NB4 (cell line): ENCODE measurements at regions not wholly inside any gene's neighbourhood (a gene's known extent, or its start where the extent isn't known, plus 50 kb on each side); places are given as distances from the start of the nearest gene placed in this dataset.

Source experiments
- DNase-seq: peaks from one replicate; pipeline ENCODE4 v3.0.0; 2010; ENCODE audit warnings: low read depth
- H3K4me3 ChIP-seq: one replicate; pipeline ENCODE4 v1.5.1; 2011; ENCODE audit warnings: mild to moderate bottlenecking, low read depth, low read length, moderate library complexity
- MYC ChIP-seq: IDR thresholded peaks from 2 replicates; pipeline ENCODE4 v1.6.1; 2011; ENCODE audit warnings: low read depth, low read length
- POLR2A ChIP-seq: IDR thresholded peaks from 2 replicates; pipeline ENCODE4 v1.6.1; 2011; ENCODE audit warnings: mild to moderate bottlenecking; ENCODE audit not compliant: insufficient read length; ENCODE audit errors: extremely low read depth
- TF ChIP-seq, protein P1 (sequence below): IDR thresholded peaks from one replicate; pipeline ENCODE4 v1.5.1; 2012; ENCODE audit warnings: low read depth, low read length
- TF ChIP-seq, protein P2 (sequence below): IDR thresholded peaks from 2 replicates; pipeline ENCODE4 v1.6.1; 2011; ENCODE audit warnings: low read depth, low read length

DNA sequence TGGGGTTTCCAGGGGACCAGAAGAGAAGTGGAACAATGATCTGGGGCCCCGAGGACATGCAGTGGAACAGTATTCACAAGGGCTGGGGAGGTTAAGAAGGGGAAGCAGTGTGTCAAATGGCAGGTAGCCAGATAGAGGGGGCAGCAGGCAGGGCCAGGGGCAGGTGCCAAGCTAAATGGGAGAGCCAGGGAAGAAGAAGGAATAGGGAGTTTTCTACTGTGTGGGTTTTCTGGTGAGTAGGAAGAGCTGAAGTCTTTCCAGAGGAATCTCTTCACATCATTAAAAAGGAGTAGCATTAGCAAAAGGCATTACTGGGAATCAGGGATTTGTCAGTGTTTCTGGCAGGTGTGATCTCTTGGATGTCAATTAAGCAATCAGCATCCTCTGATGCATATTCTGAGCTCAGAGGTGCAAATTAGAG lies 55.8 kb downstream of the IRAG1 start:
- H3K4me3 ChIP-seq, result no peak overlapping the region
- no peak for DNase-seq
- TF ChIP-seq MYC, result no peak
- no peak for TF ChIP-seq POLR2A
- TF ChIP-seq, protein P1, sequence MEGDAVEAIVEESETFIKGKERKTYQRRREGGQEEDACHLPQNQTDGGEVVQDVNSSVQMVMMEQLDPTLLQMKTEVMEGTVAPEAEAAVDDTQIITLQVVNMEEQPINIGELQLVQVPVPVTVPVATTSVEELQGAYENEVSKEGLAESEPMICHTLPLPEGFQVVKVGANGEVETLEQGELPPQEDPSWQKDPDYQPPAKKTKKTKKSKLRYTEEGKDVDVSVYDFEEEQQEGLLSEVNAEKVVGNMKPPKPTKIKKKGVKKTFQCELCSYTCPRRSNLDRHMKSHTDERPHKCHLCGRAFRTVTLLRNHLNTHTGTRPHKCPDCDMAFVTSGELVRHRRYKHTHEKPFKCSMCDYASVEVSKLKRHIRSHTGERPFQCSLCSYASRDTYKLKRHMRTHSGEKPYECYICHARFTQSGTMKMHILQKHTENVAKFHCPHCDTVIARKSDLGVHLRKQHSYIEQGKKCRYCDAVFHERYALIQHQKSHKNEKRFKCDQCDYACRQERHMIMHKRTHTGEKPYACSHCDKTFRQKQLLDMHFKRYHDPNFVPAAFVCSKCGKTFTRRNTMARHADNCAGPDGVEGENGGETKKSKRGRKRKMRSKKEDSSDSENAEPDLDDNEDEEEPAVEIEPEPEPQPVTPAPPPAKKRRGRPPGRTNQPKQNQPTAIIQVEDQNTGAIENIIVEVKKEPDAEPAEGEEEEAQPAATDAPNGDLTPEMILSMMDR, result no peak
- TF ChIP-seq, protein P2, sequence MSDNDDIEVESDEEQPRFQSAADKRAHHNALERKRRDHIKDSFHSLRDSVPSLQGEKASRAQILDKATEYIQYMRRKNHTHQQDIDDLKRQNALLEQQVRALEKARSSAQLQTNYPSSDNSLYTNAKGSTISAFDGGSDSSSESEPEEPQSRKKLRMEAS, result no peak

DNA sequence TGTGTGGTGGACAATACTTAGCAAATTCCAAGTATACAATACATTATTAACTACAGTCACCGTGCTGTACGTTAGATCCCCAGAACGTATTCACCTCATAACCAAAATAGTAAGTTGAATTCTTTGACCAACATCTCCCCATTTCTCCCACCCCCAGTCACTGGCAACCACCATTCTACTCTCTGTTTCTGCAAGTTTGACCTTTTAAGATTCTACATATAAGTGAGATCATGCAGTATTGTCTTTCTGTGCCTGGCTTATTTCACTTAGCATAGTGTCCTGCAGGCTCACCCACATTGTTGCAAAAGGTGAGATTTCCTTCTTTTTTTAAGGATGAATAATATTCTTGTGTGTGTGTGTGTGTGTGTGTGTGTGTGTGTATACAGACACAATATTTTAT lies 59.1 kb downstream of the IRAG1 start:
- no peak for DNase-seq
- no peak overlapping the region for H3K4me3 ChIP-seq
- TF ChIP-seq, protein P1, result no peak
- no peak for TF ChIP-seq MYC
- no peak for TF ChIP-seq POLR2A
- TF ChIP-seq, protein P2, result no peak

DNA sequence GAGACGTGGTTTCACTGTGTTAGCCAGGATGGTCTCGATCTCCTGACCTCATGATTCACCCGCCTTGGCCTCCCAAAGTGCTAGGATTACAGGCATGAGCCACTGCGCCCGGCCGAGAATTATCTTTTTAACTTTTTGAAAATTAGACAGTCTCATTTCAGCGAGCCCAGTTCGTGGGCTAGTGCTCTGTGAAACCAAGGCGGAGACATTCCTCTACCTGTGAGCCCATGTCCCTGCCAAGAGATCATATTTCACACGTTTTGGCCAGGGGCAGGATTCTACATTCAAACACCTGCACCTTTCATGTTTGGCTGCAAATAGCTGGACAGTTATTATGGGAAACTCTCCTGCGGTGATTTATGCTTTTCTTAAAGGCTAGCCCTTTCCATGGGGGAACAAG lies 60.3 kb downstream of the IRAG1 start:
- no peak for DNase-seq
- no peak overlapping the region for H3K4me3 ChIP-seq
- TF ChIP-seq, protein P2, result no peak
- TF ChIP-seq POLR2A (no peak), MYC (no peak)
- TF ChIP-seq, protein P1, result no peak

DNA sequence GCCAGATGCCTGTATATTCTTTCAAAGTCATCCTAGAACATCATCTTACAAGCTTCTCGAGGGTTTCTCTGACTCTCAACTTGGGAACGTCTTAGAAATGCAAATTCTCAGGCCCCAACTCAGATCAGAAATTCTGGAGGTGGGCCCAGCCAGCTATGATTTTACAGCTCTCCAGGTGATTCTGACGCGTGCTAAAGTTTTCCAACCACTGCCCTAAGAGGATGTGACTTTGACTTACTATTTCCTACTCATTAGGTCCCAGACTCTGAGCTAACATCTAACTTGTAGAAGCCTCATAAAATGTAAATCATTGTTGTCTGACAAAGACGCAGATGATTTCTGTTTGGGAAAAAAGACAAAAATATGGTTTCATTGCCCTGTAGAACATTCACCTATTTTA lies 61.1 kb downstream of the IRAG1 start:
- no peak for DNase-seq
- H3K4me3 ChIP-seq, result no peak overlapping the region
- TF ChIP-seq, protein P2, result no peak
- TF ChIP-seq MYC, result no peak
- no peak for TF ChIP-seq POLR2A
- TF ChIP-seq, protein P1, result no peak

DNA sequence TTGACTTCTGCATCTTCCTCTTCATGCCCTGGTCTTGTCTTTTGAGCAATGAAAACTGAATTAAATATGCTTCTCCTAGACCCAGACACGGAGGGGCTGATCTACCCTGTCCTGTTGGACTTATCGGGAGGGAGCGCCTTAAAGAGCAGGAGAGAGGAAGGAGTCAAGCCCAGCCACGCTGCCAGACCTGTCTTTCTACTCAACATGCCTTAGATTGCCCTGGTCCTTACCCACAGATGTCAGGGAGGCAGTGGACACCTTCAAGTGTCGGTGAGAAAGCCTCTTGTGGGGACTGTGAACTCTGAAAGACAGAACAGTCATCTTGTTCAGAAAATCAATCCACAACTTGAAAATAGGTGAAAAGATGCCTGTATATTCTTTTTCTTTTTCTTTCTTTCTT lies 61.8 kb downstream of the IRAG1 start:
- DNase-seq, result no peak
- no peak overlapping the region for H3K4me3 ChIP-seq
- TF ChIP-seq, protein P1, result no peak
- TF ChIP-seq MYC, result no peak
- TF ChIP-seq, protein P2, result no peak
- no peak for TF ChIP-seq POLR2A

DNA sequence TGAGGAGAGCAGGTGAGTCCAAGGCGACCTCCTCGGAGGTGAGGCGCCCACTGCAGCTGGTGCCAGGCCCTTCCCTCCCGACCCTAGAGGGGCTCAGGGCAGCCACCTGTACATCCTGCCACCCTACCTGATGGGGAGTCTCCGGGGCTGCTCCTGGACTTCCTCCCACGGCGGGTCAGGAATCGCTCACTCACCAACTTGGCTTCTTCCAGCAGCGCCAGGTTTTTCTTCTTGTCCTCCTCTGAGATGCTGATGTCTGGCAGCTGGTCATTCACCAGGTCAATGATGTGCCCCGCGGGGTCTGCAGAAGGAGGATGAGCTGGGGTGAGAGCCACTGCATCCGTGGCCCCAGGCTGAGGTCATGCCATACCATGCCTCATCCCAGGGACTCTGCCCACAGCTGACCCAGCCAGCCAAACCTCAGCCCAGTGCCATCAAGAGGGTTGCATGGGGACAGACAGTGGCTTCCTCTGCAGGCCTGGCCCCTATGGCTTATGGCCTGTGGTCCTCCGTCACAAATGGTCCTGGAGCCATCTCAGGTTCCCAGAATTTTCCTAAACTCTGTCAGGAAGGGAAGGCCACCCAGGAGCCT lies 61.0 kb upstream of the LYVE1 start:
- H3K4me3 ChIP-seq, result no peak overlapping the region
- TF ChIP-seq, protein P2, result no peak
- no peak for TF ChIP-seq MYC
- no peak for TF ChIP-seq POLR2A
- TF ChIP-seq, protein P1, result no peak
- DNase-seq, result no peak
